NCI-H1694 treated with DMSO at 0.1 percent for 48 hours (cell line): ENCODE measurements at regions not wholly inside any gene's neighbourhood (a gene's known extent, or its start where the extent isn't known, plus 50 kb on each side); places are given as distances from the start of the nearest gene placed in this dataset.
"Not testable (repeated sequence)": the region's sequence is repeated elsewhere in the genome, so short reads cannot be mapped to it uniquely, and the experiment has no call there.

Source experiments
- DNase-seq: peaks from one replicate; lab custom pipeline; 2025; lab: John Stamatoyannopoulos, UW

DNA sequence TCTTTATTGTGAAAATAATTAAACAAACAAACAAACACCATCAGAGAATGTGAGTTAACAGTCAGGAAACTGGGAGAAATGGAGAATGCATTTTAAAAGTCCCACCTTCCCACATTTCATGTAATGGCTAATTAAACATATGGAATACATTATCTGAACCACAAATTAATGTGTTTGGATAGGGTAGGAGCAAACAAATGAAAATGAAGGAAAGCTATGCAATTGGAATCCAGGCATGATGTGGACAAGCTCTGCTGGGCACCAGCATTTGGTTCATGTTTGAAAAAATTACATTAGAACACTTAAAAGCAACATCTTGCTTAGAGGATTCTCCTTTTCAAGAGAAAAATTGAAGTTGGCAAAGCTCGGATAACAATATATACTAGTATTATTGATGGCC, 628.1 kb downstream of the LMO4 start:
- no peak for DNase-seq

DNA sequence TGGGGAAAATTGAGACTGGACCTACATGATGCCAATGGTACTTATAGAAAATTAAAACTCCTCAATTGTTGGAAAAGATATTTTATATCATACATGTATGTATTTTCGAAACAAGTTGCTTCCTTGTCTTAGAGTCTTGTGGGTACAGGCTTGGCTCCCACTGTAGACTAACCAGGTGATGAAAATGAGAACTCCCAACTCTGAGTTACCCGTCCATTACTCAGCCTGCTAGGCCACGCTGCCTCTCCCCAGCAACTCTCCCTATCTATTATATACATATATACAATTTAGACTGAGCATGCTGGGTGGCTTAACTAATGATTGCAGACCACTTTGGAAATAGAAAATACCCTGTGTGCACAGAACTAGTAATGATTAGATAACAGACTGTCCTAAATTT, 628.7 kb downstream of the LMO4 start:
- no peak for DNase-seq

DNA sequence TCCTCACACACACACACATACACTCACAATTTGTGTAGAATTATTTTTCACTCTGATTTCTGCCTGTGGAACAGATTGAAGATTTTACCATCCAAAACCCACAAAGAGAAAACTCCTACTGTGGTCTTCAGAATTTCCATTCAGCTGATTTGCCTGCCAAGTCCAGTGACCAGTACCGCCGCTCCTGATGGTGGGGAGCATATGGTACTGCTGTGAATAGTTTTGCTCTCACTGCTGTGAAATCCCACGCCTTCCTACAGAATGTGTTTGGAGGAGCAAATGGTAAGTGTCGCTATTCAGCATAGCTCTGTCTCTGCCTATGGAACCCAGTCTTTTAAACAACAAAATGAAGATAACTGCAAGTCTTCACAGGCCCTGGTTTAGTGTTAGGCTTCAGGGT, 629.5 kb downstream of the LMO4 start:
- DNase-seq, result no peak

DNA sequence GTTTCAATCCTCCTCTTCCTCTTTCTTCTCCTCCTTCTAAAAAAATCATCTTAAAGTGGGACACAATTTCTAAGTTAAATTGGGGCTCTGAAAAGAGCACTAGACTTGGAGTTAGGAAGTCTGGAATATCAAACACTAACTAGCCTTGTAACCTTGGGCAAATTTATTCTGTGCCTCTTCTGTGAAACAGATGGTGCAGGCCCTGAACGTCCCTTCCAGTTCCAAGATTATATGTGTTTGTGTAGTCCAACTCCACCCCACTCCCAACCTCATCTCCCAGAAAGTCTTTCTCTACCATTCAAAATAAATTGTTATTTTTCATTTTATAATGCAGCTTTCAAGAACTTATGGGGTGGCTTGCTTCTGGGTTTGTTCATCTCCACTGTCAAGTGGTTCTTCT, 630.0 kb downstream of the LMO4 start:
- no peak for DNase-seq

DNA sequence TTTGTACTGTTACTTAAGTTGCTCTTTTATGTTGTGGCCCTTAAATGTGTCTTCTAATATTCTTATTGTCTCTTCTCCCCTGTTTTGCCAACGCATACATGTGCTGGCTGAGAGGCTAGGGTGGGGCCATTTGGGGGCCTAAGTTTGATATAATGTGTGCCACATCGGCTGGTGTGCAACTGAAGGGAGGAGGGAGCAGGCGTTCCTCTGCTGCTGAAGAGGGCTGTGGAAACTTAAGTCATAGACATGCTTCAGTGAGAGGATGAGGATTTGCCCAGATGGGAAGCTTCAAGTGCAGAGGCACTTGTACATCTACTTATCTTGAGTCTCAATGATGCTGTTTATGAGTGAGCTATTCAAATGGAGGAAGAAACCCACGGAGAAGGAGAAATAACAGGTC, 630.6 kb downstream of the LMO4 start:
- DNase-seq, result no peak

DNA sequence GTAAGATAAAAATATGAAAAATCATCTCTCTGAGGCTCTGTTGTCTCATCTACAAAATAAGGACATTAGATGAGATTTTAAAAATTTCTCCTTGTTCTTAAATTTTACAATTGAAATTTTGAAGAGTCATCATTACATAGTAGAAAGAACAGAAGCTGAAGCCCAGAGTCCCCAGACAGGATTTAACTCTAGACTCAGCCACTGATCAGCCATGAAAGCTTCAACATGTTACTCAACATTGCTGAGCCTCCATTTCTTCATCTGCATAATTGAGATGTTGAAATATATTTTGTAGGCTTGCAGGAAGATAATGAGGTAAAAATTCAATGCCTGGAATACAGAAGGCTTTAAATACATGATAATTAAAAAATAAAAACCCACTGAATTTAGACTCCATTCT, 633.3 kb downstream of the LMO4 start:
- DNase-seq, result no peak

DNA sequence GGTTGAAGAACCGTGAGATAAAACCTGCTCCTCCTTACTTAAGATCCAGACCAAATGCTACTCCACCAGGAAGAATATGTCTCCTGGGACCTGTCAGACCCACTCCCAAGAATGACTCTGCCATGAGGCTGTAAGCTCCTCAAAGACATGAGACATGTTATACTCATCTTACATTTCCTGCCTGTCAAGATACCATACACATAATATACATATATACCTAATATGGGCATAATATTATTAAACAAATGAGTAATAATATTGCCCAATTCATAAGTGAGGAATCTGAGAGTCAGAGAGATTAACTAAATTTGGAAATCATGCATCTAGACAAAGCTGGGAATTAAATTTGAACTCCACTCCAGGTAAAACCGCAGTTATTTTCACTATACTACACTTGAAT, 634.9 kb downstream of the LMO4 start:
- no peak for DNase-seq

DNA sequence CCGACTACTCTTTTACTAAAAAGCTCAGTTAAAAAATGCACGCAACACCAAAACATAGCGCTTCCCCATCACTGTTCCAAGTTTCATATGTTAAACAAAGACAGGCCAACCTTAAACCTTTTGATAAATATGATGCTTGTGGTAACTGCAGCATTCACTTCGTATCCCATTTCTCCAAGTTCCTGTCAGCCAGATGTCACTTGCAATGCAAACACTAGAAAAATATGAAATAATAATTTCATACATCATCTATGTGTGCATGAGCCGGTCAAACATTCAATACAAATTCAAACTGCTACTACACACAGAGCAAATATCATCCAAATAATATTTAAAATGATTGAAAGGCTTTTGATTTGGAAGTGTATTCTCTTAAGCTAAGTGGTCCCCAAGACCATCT, 636.5 kb downstream of the LMO4 start:
- no peak for DNase-seq

DNA sequence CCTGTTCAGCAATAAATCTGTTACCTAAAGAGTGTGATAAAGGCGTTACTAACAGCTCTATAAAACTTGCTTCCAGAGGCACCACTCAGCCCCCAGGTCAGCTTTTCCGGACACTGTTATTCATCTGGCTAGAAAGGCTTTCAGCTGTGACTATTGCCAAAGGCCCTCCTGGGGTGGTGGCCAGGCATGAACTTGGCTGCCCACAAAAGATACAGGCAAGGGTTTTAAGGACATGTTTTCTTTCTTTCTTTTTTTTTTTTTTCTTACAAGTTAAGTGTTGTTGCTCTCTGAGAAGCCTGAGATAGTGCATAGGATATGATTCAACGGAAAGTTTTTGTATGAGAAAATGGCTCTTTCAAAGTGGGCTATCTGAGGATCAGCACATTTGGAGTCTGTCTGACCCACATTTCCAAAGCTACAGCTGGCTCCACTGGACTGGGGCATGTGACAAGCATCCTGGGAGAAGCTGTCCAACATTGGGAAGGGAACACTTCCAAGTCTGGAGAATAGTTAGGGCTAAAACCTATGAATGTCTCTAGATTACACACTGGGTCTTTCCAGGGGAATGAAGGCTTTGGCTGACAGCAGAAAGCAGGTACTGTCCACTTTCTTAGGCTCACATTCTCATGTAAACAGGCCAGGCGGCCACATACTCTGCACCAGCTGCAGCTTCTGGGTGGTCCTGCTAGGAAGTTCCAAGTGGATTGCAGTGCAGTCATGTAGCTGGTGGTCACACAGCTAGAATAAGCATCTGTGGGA, 639.7 kb downstream of the LMO4 start:
- no peak for DNase-seq

DNA sequence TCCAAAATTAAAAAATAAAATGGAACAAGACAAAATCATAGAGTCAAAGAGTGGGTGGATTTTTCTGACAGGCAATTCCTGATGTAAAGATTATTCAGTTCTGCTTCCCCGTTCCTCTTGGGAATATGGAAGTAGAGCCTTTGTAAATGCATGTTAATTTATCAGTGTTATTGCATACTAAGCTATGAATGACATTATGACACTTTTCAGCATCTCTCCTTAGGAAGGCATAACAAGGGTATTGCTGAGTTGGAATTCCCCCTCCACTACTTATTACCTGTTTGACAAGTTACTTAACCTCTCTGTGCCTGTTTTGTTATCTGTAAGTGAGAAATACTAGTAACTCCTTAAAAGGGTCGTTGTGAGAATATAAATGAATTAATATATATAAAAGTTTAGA, 640.4 kb downstream of the LMO4 start:
- DNase-seq, result no peak

DNA sequence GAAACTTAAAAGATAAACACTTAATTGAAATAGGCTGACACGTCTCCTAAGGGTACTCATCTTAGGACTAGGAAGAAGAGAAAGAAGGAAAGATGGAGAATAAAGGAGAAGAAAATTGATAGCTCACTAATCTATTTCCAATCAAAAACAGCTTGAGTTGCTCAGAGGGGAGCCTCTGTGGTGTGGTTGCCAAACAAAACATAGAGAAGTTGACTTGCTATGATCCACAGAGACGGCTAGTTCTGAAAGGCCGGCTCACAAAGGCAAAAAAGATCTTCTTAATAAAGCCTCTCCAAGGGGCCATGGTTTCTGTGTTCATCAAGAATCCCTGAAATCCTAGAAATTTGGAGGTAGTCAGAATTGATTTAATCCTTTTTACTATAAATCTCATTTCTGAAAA, 644.1 kb downstream of the LMO4 start:
- no peak for DNase-seq

DNA sequence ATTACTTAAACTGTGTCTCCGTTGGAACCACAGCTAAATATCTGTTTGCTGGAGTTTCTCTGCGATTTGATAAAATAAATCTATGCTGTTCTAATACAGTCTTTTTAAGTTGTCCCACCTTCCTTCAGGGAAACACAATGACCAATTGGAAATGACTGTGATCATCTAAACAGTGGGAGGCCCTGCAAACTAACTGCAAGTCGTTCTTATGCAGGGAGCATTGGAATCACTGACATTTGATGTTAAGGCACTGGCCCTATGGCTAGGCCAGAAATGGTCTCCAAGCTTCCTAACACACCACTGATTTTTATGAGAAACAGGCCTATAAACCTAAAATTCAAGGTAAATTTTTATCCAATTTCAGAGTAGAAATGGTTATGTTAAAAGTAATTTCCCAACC, 645.2 kb downstream of the LMO4 start:
- no peak for DNase-seq

DNA sequence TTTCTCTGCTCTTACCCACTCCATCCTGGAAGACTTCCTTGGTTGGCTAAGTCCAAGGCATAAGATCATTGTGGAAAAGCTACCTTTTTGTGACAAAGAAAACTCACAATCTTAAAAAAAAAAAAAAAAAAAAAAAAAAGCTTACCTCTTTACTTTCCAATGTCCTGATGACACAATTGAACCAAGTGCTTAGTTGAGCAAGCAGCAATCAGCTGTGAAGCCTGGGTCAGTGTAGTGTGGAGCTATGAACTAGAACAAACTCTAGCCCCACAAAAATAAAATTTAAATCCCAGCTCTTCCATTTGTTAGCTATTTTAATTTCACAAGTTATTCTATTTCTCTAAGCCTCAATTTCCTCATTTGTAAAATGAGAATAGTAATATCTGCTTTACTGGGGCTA, 647.6 kb downstream of the LMO4 start:
- DNase-seq, result no peak

DNA sequence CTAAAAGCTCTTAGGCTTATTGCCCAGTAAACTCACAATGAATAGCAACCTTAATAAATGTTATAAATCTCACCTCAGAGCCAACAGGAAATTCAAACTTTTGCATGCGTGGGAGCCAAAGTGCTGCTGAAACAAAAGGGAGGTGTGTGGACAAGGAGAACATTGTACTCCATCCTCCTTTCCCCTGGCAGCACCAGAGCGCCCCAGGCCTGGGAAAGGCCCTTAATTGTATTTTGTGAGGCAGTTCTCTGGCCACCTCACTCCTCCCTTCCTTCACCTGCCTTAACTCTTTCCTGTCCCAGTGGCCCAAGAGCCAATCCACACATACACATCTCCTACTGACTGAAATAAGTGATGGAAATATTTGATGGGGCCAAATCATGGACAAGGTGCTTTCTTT, 648.5 kb downstream of the LMO4 start:
- no peak for DNase-seq

DNA sequence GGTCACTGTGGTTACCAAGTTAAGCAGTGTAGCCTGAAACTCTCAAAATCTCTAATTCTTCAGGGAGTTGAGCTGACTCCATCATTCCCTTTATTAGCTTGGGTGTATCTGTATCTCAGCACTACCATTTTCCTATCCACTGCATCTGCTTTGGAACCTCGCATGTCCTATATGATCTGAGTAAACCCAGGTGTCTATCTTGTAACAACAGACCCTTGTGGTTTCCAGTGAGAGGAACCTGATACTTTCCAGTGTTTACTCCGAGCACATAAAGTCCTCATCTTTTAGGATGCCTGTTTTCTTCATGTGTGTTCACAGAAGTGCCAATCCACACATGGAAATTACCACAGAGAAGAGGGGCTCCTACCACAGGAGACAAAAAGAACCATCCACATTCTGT, 650.4 kb downstream of the LMO4 start:
- DNase-seq, result no peak

DNA sequence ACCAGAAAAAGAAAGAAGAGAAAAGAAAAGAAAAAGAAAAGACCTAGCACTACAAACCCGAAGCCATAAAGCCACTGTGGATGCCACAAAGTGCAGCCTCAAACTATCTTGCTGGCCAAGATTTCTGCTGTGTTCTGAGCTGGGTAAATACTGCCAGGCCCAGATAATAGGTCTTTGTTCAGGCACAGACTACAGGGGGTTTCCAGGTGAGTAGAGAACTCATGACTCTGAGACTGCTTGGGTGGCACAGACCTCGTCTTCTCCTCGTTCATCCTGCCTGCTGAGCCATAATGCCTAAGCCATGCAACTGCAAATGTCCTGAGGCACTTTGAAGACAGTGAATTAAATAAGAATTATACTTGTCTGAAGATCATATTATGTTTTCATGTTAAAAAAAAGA, 651.8 kb downstream of the LMO4 start:
- DNase-seq, result no peak

DNA sequence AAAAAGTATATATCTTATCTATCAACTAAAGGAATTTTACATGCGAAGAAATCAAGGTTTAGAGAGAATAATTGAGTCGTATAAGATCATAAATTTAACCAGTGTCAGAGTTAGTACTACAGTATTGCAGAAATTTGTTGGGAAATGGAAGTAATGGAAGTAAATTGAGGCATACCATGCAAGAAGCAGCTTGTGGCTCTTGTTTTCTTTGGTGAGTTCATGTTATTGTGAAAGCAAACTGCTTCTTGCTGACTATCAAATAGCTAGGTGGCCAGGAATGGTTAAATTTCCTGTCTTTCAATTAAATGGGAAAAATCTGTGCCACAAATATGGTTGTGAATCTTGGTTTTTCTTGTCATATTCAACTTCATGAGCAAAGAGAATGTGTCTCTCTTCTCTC, 652.7 kb downstream of the LMO4 start:
- no peak for DNase-seq

DNA sequence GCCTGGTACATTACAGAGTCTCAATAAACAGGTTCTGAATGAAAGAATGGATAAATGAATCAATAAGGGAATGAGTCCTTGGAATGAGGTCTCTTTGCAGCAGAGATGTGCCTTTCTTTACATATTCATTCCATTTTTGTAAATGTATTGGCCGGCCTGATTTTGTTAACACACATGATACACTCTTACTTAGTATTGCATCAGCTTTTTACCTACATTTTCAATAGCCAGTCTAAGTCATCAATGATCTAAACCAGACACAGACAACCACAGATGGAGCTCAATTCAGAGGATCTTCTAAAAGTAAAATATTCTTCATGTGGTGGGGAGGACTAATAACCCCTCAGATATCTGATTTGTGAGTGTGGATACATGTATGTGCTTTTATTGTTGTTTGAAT, 653.1 kb downstream of the LMO4 start:
- DNase-seq, result no peak

DNA sequence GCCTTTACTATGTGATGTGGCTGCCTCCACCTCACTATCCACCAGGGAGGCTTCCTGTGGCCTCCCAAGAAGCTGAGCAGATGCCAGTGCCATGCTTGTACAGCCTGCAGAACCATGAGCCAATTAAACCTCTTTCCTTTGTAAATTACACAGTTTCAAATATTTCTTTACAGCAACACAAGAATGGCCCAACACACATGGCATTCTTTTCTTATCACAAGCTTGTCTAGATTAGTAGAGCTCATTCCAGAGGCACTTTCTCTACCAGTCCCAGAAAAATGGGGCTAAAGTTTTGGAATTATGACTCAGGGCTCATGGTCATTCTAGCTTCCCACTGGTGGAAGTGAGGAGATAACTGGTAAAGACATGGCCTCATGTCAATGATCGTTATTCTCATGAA, 655.2 kb downstream of the LMO4 start:
- no peak for DNase-seq

DNA sequence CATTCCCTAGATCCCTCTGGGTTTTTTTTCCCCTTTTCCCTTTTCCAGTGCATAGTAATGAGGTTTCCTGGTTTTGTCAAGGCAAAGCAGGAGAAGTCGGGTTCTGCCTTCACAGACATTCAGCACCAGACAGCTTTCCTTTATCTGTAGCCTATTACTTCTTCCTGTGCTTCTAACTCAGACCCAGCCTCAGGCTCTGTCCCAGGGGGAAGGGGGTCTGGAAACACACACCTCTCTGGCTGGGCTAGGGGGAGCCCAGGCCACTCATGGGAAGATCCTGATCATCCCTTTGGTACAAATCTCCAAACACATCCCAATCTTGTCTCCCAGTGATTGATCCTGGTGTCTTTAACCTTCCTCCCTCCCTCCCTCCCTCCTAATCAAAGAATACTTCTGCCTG, 656.4 kb downstream of the LMO4 start:
- no peak for DNase-seq

DNA sequence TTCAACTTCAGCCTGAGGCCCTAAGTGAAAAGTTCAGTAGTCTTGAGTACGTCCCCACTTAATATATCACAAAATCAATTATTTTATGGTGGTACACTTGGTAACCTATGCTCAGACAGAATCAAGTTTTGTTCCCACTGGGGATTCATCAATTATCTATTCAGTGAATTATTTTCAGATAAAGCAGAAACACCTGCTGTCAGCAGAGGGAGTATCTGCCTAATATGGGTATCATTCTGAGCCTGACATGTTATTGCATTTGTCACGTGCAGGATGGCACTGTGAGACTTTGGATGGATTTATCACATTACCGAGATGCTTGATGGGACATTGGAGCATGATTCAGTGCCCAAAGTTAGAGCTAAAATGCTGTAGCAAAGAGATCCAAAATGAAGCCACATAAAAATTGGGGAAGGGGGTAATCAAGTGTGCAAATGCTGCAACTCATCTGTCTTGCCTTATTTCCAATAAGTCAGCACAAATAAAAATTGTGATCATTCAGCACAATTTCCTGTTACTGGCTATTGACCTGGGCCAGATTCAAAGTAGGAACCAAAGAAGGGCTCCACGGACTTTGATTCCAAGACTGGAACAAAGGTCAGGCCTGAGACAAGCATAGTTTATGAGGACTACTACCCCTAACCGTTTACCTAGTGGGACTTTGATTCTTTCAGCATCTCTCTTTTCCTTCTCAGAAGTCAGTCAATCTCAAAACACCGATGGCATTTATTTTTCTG, 657.6 kb downstream of the LMO4 start:
- DNase-seq, result no peak

DNA sequence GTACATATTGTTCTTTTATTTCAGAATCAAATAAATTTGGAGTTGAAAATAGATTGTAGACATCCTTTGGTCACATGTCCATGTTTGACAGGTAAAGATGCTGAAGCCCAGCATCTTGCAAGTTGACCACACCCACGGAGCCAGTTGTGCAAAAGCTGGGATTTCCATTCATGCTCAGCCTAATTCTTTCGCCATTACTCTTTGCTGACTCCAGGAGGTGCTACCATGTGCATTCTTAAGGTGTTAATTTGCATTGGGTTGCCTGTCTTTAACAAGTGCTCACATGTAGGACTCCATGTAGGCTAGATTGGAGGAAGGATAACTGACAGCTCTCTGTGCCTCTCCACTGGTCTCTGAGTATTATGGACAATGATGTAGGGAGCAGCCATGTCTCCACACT, 660.7 kb downstream of the LMO4 start:
- no peak for DNase-seq

DNA sequence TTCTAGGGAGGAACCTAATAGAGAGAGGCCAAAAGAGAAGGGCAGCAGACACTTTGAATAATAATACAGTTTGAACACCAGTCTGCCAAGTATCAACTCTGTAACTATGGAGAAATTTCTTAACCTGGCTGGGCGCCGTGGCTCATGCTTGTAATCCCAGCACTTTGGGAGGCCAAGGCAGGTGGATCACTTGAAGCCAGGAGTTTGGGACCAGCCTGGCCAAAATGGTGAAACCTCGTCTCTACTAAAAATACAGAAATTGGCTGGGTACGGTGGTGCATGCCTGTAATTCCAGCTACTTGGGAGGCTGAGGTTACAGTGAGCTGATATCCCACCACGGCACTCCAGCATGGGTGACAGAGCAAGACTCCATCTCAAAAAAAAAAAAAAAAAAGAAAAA, 663.9 kb downstream of the LMO4 start:
- DNase-seq, result not testable (repeated sequence)

DNA sequence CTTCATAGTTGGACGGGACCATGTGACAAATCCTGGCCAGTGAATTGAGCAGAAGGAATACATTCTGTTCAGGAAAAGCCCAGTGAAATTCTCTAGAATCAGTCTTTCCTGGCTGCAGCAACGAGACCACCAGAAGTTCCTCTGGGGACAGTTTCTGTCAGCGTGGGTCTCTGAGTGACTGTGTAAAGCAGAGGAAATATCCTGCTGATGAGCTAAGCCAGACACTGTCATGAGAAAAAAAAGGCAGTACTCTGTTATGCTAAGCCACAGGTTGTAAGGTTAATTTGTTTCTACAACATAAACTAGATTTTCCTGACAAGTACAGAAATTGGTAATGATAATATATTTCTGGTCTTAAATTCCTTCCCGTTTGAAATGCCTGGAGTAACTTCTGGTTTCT, 664.4 kb downstream of the LMO4 start:
- no peak for DNase-seq
